Kidney glomerular epithelial cell (primary cell): ENCODE measurements at regions not wholly inside any gene's neighbourhood (a gene's known extent, or its start where the extent isn't known, plus 50 kb on each side); places are given as distances from the start of the nearest gene placed in this dataset.

ENCODE experiments used
- DNase-seq: peaks from one replicate; lab custom pipeline; 2025; lab: John Stamatoyannopoulos, UW

- DNase-seq = peak; percentile 32
These were observed 417.9 kb downstream of the NR2F1-AS1 start for GRCh38 chr5:93163010-93163663.

DNA sequence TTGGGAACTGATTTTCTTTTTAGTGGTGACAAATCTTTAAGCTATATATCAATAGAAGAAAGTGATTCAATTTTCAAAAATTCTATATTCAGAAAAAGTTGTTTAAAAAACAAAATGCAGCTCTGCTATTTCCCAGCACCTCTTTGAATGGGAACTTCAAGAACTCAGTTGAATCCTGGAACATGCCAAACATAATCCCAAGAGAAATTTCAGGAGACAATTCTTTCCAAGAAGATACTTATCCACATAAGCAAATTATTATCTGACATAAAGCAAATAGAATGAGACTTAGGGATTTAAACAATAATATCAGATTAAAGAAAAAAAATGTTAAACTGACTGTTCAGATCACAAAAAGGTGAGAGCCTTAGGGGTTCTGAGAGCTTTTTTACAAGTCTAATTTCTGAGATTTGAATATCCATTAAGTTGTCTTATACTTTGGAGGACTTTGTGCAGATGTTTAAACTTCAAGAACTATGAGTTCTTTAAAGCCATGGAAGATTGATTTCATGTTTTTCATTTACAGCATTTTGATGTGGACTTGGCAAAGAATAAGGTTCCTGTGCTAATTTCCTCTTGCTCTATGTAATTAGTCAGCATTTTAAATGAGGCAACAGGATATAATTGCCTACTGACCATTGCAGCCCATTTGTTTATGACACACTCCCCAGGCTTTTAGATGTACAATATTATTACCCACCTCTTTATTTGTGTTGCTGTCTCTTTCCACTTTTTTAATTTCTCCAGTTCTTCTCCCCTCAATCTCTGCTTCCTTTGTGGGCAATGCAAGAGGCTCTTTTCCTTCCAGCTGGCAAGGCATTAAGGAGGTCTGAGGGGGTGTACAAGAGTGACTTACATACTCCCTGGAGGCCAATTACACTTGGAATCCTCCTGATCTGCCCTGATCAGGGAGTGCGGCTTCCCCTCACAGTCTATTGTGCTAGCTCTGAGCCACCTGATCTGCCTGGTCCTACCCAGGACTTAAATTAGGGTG is 419.1 kb downstream of the NR2F1-AS1 start:
- no peak for DNase-seq

GRCh38 chr5:93158841-93159240 is 422.2 kb downstream of the NR2F1-AS1 start:
- no peak for DNase-seq

GRCh38 chr5:93156566-93156965 is 424.5 kb downstream of the NR2F1-AS1 start:
- no peak for DNase-seq

DNA sequence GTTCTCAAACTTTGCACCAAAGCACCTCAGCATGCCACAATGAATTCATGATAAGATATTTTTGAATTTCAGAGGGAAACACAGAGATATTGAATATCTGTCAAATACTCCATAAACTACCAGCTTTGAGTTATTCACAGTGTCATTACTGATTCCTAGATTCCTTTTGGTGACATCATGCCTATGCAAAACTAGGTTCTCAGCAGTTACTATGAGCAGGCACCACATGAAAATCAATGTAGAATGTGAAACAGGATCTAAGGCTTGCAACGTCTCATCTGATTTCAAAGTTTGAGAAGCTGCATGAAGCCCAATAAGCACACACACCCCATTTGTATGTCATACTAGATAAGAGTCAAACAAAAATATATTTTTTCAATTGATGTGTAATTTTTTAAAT is 426.5 kb downstream of the NR2F1-AS1 start:
- DNase-seq = no peak

DNA sequence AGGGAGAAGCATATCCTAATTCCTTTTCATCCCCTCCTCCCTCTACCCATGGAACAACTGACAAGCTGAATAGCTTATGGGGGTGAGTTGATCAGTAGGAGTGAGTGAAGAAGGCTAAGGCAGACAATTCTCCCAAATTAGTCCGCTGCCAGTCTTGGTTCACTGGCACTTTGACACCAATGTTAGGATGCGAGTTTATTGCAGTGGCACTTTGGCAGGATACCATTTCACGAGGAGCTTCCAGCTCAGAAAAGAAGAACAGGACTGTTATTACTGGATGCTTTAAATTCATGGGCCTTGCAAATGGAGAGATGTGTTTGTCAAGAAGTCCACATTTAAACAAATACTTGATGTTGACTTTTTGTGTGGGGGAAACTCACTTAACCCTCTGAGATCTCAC is 427.6 kb downstream of the NR2F1-AS1 start:
- no peak for DNase-seq

DNA sequence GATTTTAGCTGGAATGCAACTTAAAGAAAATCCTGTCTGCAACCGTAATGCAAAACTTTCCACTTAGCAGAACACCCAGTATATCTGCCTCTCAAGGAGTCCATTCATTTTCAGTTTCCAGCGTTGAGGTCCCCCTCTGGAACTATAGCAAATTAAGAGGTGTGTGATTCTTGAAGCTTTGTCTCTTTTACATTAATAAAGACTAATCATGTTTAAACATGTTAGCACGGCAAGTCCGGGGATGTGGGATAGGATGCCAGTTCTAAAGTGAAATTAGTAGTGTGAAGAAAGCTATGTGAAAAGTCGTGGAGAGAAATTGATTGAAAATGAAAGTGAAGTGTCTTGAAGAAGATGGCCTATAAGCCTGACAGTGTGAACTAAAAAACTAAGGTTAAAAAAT is 429.1 kb downstream of the NR2F1-AS1 start:
- no peak for DNase-seq

DNA sequence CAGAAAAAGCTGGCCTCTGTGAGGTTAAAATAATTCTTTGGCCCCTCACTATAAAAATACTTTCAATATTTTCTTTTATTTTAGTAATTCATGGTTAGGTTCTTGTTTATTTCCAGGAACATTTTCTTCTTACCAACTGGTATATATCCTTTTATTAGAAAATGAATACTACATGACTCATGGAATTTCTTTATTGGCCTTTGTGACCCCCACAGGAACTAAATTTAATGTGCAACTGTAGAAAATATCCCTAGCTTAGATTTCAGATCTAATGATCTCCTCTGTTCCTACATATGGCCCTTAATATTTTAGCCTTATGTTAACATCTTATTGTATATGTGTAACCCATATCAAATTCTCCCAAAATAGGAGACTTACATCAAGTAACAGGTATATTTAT is 429.9 kb downstream of the NR2F1-AS1 start:
- no peak for DNase-seq

GRCh38 chr5:93150311-93151012 is 430.6 kb downstream of the NR2F1-AS1 start:
- DNase-seq = no peak

DNA sequence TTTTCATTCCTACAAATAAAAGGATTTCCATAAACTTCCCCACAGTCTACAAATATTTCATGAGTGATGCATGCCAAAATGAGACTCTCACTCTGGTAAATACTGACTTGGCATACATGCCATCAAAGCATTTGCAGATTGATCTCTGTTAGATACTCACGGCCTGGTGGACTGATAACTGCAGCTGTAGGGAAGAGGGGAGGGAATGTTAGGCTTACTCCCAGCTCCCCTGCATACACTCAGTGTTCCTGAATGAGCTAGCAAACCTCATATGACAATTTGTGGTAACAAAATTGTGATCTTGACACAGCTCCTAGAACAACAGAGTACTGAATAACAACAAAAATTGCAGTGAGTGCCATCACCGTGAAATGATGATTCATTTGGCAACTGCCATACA is 435.3 kb downstream of the NR2F1-AS1 start:
- DNase-seq = no peak

GRCh38 chr5:93145019-93145418 is 436.0 kb downstream of the NR2F1-AS1 start:
- DNase-seq = no peak

DNA sequence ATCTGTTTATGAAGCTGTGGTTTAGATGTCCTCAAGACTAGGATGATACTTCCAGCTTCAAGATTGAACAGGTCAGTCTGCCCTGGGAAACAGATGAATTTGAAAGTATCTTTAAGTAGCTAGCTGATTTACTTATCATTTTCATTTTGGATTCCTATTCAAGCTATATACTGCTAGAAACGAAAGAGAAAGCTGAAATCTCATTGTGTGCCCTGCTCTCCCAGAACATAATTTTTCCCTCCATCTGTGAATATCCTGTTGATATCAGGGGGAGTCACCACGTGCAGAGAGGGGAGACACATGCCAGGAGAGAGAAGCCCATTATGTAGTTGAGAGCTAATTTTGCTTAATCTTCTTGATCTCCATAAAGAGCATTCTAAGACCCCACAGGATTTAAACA is 439.1 kb downstream of the NR2F1-AS1 start:
- DNase-seq = no peak

DNA sequence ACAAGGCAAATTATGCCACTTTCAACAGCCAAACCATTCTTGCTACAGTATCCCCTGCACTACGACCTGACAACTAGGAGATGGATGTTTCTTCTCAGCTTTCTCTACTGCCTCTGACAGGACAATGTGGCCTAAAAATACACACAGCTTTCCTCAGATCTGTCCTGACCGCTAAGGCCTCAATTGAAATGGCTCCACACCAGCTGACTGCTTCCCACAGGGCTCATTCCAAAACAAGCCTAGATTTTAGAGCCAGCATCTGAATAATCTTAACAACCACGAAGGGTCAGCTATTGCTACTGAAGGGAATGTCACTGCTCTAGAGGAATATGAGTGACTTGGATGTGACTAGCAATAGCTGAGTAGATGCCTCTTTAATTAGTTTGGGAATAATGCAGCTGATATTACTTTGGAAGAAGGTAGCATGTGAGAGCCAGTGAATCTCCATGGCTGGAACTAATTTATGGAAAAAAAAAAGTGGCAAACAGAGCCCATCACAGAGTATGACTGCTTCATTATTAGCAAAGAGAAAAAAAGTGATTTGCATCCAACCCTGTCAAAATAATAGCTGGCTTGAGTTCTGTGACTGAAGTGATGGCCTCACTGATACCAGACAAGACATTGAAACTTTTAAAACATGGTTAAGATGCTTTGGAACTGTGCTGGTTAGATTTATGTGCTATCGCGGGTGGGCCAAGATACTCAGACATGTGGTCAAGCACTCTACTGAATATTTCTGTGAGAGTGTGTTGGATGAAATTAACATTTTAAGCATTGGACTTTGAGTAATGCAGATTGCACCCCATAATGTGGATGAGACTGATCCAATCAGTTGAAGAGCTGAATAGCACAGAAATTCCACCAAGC is 450.2 kb downstream of the NR2F1-AS1 start:
- DNase-seq = no peak

- DNase-seq = no peak
These were observed 454.4 kb downstream of the NR2F1-AS1 start for GRCh38 chr5:93126634-93127033.

DNA sequence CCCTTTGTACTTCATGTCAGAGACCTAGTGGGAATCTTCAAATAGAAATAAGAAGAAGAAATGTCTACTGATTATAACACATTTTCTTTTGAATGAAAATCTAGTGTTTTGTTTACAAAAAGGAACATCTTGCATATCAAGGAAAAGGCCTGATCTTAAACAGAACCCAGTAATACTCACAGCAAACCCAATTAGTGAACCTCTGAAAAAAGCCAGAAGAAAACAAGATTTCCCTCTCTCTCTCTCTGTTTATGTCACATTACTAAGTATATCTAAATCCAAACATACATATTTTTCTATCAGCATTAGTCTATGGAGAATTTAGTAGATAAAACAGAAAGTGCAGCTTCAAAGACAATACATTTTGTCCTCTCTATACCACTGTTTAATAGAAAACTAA is 457.9 kb downstream of the NR2F1-AS1 start:
- DNase-seq = no peak

GRCh38 chr5:93122446-93122845 is 458.6 kb downstream of the NR2F1-AS1 start:
- no peak for DNase-seq

- no peak for DNase-seq
These were observed 460.2 kb downstream of the NR2F1-AS1 start for GRCh38 chr5:93120771-93121170.

DNA sequence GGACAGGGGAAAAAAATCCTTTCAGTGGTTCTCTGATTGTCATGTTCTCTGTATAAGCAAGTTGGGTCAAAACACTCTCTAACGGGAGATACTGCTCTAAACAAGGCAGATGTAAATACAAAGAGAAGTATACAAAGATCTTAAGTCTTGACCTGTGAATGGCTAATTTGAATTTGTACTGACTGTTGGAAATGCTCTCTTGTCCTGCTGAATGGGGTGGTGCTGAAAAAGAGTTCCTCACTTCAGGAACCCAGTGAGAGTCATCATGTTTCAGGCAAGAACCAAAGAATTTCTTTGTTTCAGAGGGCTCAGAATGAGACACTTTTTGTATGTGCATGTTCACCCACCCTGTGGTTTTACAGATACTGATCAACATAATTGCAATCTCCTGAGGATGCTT is 461.0 kb downstream of the NR2F1-AS1 start:
- DNase-seq = no peak

- DNase-seq = peak; percentile 25
These were observed 463.1 kb downstream of the NR2F1-AS1 start for GRCh38 chr5:93117751-93118531.

DNA sequence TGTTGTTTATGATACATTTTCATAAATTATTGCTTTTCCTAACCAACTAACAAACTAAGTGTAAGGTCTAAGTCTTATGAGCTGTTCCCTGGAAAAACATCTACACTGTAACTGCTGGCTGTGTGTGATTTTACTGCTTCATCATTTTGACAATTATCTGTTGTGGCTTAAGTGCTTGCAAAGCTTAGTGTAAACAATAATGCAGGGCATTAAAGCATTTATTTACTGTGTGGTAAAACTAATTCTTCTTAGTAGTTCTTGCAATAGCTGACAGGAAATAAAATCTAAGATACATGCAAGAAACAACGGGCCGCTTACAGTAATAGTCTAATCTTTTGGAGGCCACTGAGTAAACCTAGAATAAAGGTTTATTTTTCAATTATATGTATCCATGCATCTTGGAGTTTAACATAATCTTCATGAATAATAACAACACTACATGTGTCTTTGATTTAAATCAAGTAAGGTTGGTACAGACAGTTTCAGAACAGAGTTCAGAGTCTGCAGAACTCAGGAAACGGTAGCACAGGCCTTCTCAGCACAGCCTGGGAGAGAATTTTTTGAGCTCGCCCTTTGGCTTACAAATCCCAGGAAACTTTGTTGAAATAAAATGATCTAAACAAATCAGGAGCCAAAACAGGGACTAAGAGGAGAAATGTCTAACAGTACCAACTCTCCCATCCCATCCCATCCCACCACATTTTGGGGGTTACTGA is 473.1 kb downstream of the NR2F1-AS1 start:
- DNase-seq = no peak
